ENCODE measurements at regions not wholly inside any gene's neighbourhood (a gene's known extent, or its start where the extent isn't known, plus 50 kb on each side); places are given as distances from the start of the nearest gene placed in this dataset.

- H3K27me3 ChIP-seq (ENCODE audit: insufficient read depth, low read length, poor library complexity), result peaks cover 10% of the 10 kb centered on the region
- no peak overlapping the region for H2AFZ ChIP-seq (ENCODE audit: low read depth, low read length)
- no peaks in the 10 kb centered on the region for H3K79me2 ChIP-seq (ENCODE audit: insufficient read depth, low read length)
- TF ChIP-seq EZH2 (IDR thresholded peaks at IDR 0.05; ENCODE audit: borderline replicate concordance, low read depth, low read length, severe bottlenecking), result no peak
- TF ChIP-seq CTCF (IDR thresholded peaks at IDR 0.05; ENCODE audit: borderline replicate concordance, extremely low read depth, low read length, poor library complexity, severe bottlenecking), result no peak
- peaks cover 9% of the 10 kb centered on the region; the same call in 1 of the 2 replicates for H4K20me1 ChIP-seq (ENCODE audit: insufficient read depth, low read length)
- H3K4me3 ChIP-seq (ENCODE audit: low read depth in 1 of 2, low read length in 2 of 2), result no peak overlapping the region
- DNase-seq (no peak), ATAC-seq (ENCODE audit: insufficient read depth, low read depth) (no peak)
- H3K27ac ChIP-seq (ENCODE audit: low read length), result no peak overlapping the region
- H3K9ac ChIP-seq (ENCODE audit: low read depth, low read length), result no peak overlapping the region
- H3K9me3 ChIP-seq (ENCODE audit: insufficient read depth, low read length, severe bottlenecking), result no peaks in the 10 kb centered on the region
- no peaks in the 10 kb centered on the region for H3K36me3 ChIP-seq (ENCODE audit: insufficient read depth, low read length)
- H3K4me1 ChIP-seq (ENCODE audit: insufficient read depth, low read length), result no peaks in the 10 kb centered on the region
- H3K4me2 ChIP-seq (ENCODE audit: insufficient read depth, low read length), result no peak overlapping the region
These were observed 321.2 kb downstream of the CTTN start for GRCh38 chr11:70719516-70719915.

GRCh38 chr11:70720281-70720680 lies 322.0 kb downstream of the CTTN start:
- no peaks in the 10 kb centered on the region for H3K36me3 ChIP-seq (ENCODE audit: insufficient read depth, low read length)
- no peak overlapping the region for H3K9ac ChIP-seq (ENCODE audit: low read depth, low read length)
- no peaks in the 10 kb centered on the region for H3K9me3 ChIP-seq (ENCODE audit: insufficient read depth, low read length, severe bottlenecking)
- no peak for DNase-seq
- H3K79me2 ChIP-seq (ENCODE audit: insufficient read depth, low read length), result no peaks in the 10 kb centered on the region
- H3K4me3 ChIP-seq (ENCODE audit: low read depth in 1 of 2, low read length in 2 of 2), result no peak overlapping the region
- no peak overlapping the region for H3K4me2 ChIP-seq (ENCODE audit: insufficient read depth, low read length)
- no peak overlapping the region for H2AFZ ChIP-seq (ENCODE audit: low read depth, low read length)
- no peak for ATAC-seq (ENCODE audit: insufficient read depth, low read depth)
- TF ChIP-seq CTCF (IDR thresholded peaks at IDR 0.05; ENCODE audit: borderline replicate concordance, extremely low read depth, low read length, poor library complexity, severe bottlenecking) (no peak), EZH2 (IDR thresholded peaks at IDR 0.05; ENCODE audit: borderline replicate concordance, low read depth, low read length, severe bottlenecking) (no peak)
- peaks cover 7% of the 10 kb centered on the region; the same call in 1 of the 2 replicates for H4K20me1 ChIP-seq (ENCODE audit: insufficient read depth, low read length)
- no peaks in the 10 kb centered on the region for H3K4me1 ChIP-seq (ENCODE audit: insufficient read depth, low read length)
- H3K27me3 ChIP-seq (ENCODE audit: insufficient read depth, low read length, poor library complexity), result peaks cover 8% of the 10 kb centered on the region
- H3K27ac ChIP-seq (ENCODE audit: low read length), result no peak overlapping the region

- no peaks in the 10 kb centered on the region for H3K79me2 ChIP-seq (ENCODE audit: insufficient read depth, low read length)
- H3K4me1 ChIP-seq (ENCODE audit: insufficient read depth, low read length), result no peaks in the 10 kb centered on the region
- no peak for DNase-seq
- H3K9me3 ChIP-seq (ENCODE audit: insufficient read depth, low read length, severe bottlenecking), result no peaks in the 10 kb centered on the region
- H4K20me1 ChIP-seq (ENCODE audit: insufficient read depth, low read length), result peaks cover 7% of the 10 kb centered on the region; the same call in 1 of the 2 replicates
- TF ChIP-seq EZH2 (IDR thresholded peaks at IDR 0.05; ENCODE audit: borderline replicate concordance, low read depth, low read length, severe bottlenecking) (no peak), CTCF (IDR thresholded peaks at IDR 0.05; ENCODE audit: borderline replicate concordance, extremely low read depth, low read length, poor library complexity, severe bottlenecking) (no peak)
- no peak overlapping the region for H3K4me3 ChIP-seq (ENCODE audit: low read depth in 1 of 2, low read length in 2 of 2)
- H3K36me3 ChIP-seq (ENCODE audit: insufficient read depth, low read length), result no peaks in the 10 kb centered on the region
- no peak overlapping the region for H3K9ac ChIP-seq (ENCODE audit: low read depth, low read length)
- H3K27me3 ChIP-seq (ENCODE audit: insufficient read depth, low read length, poor library complexity), result peaks cover 8% of the 10 kb centered on the region
- H3K4me2 ChIP-seq (ENCODE audit: insufficient read depth, low read length), result no peak overlapping the region
- no peak for ATAC-seq (ENCODE audit: insufficient read depth, low read depth)
- H2AFZ ChIP-seq (ENCODE audit: low read depth, low read length), result no peak overlapping the region
- no peak overlapping the region for H3K27ac ChIP-seq (ENCODE audit: low read length)
These were observed 322.7 kb downstream of the CTTN start for GRCh38 chr11:70721006-70721405.

GRCh38 chr11:70725278-70725677 lies 326.9 kb downstream of the CTTN start:
- Histone ChIP-seq H3K4me1 (ENCODE audit: insufficient read depth, low read length) (no peaks in the 10 kb centered on the region), H4K20me1 (ENCODE audit: insufficient read depth, low read length) (peaks cover 7% of the 10 kb centered on the region; the same call in 1 of the 2 replicates), H3K9me3 (ENCODE audit: insufficient read depth, low read length, severe bottlenecking) (no peaks in the 10 kb centered on the region), H3K36me3 (ENCODE audit: insufficient read depth, low read length) (no peaks in the 10 kb centered on the region), H3K27me3 (ENCODE audit: insufficient read depth, low read length, poor library complexity) (peaks cover 5% of the 10 kb centered on the region), H3K4me3 (ENCODE audit: low read depth in 1 of 2, low read length in 2 of 2) (no peak overlapping the region), H2AFZ (ENCODE audit: low read depth, low read length) (no peak overlapping the region), H3K9ac (ENCODE audit: low read depth, low read length) (no peak overlapping the region), H3K27ac (ENCODE audit: low read length) (no peak overlapping the region), H3K4me2 (ENCODE audit: insufficient read depth, low read length) (no peak overlapping the region), H3K79me2 (ENCODE audit: insufficient read depth, low read length) (no peaks in the 10 kb centered on the region)
- DNase-seq, result no peak
- TF ChIP-seq EZH2 (IDR thresholded peaks at IDR 0.05; ENCODE audit: borderline replicate concordance, low read depth, low read length, severe bottlenecking) (no peak), CTCF (IDR thresholded peaks at IDR 0.05; ENCODE audit: borderline replicate concordance, extremely low read depth, low read length, poor library complexity, severe bottlenecking) (no peak)
- ATAC-seq (ENCODE audit: insufficient read depth, low read depth), result no peak
